ENCODE measurements at regions not wholly inside any gene's neighbourhood (a gene's known extent, or its start where the extent isn't known, plus 50 kb on each side); places are given as distances from the start of the nearest gene placed in this dataset.

DNA sequence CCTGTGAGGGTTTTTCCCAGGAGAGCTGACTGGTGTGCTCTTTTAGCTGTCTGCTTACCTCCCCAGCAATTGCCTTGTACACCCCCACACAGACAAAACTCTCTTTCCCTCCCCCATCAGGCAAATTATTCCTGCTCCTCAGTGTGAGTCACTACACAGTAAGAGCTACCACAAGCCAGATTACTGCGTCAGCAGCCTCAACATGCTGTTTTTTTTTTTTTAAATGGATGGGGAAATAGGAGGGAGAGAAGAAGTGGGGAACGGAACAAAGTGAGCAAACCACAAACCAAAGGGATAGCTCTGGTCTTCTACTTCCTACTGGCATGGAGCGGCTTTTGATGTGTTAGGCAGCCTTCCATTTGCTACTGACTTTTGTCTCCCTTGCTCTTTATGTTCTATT, 107.5 kb upstream of the ACSL4 start:
- ChIA-PET CTCF (no interaction called here), POLR2A (no interaction called here)
- TF ChIP-seq TCF7L2 (IDR thresholded peaks at IDR 0.05; ENCODE audit: low read depth, low read length) (no peak), CTCF (IDR thresholded peaks at IDR 0.05) (no peak), REST (IDR thresholded peaks at IDR 0.05; ENCODE audit: insufficient read depth in 1 of 2, low read depth in 2 of 2, low read length in 1 of 2) (no peak), POLR2AphosphoS5 (IDR thresholded peaks at IDR 0.05; ENCODE audit: low read depth, low read length) (no peak), SIN3A (IDR thresholded peaks at IDR 0.05; ENCODE audit: borderline replicate concordance, insufficient read depth, low read depth, low read length) (no peak)
- no peak overlapping the region for H3K4me3 ChIP-seq (ENCODE audit: low read depth in 2 of 2, low read length in 2 of 2)
- DNase-seq (ENCODE audit: low read depth, low spot score) (no peak), ATAC-seq (peak; percentile 58; the same call in 1 of the 2 replicates)
- H3K27me3 ChIP-seq (ENCODE audit: control insufficient read depth, insufficient read depth, low read length), result no peaks in the 10 kb centered on the region
- in situ Hi-C loops (cut with HindIII; ENCODE audit: low pct_unique_long_range_greater_than_20kb, low sequenced_read_pairs) (no loop called here), intact Hi-C loops (cut with micrococcal nuclease; ENCODE audit: unreplicated experiment) (no loop called here)
- no peaks in the 10 kb centered on the region; the same call in 1 of the 2 replicates for H3K36me3 ChIP-seq (ENCODE audit: control insufficient read depth, insufficient read depth, low read length)
- no TSS peak for BruUV-seq (replicated peaks)
- no peaks in the 10 kb centered on the region; the same call in 1 of the 2 replicates for H3K4me1 ChIP-seq (ENCODE audit: control insufficient read depth, insufficient read depth, low read length)
- no peaks in the 10 kb centered on the region for H3K9me3 ChIP-seq (ENCODE audit: control insufficient read depth, insufficient read depth, low read depth, low read length)
- H3K27ac ChIP-seq (ENCODE audit: low read length), result no peak overlapping the region

DNA sequence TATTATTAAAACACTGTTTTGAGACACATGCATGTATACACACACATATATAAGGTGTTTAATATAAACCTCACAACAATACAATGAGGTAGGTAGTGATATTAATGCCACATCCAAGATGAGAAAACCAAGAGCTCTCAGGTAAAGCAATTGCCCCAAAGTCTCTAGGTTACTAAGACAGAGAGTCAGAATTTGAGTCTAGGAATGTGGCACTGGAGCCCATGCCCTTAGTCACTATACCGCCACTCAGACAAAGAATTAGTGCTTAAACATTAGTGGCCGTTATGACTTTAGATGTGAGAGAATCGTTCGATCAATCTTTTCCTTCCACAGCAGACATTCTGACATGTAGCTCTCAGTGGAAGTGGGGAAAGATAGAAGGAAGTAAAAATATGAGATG, 108.2 kb upstream of the ACSL4 start:
- BruUV-seq (replicated peaks), result no TSS peak

More for the DNA sequence above, 108.2 kb upstream of the ACSL4 start:
- intact Hi-C loops (cut with micrococcal nuclease; ENCODE audit: unreplicated experiment), result no loop called here
- ChIA-PET CTCF (no interaction called here), POLR2A (no interaction called here)
- no peak overlapping the region for H3K27ac ChIP-seq (ENCODE audit: low read length)
- H3K4me3 ChIP-seq (ENCODE audit: low read depth in 2 of 2, low read length in 2 of 2), result no peak overlapping the region
- no peak for ATAC-seq
- no peaks in the 10 kb centered on the region for H3K27me3 ChIP-seq (ENCODE audit: control insufficient read depth, insufficient read depth, low read length)
- TF ChIP-seq CTCF (IDR thresholded peaks at IDR 0.05), result no peak
- TF ChIP-seq TCF7L2 (IDR thresholded peaks at IDR 0.05; ENCODE audit: low read depth, low read length), result no peak
- no peak for TF ChIP-seq POLR2AphosphoS5 (IDR thresholded peaks at IDR 0.05; ENCODE audit: low read depth, low read length)
- TF ChIP-seq SIN3A (IDR thresholded peaks at IDR 0.05; ENCODE audit: borderline replicate concordance, insufficient read depth, low read depth, low read length), result no peak
- no peak for TF ChIP-seq REST (IDR thresholded peaks at IDR 0.05; ENCODE audit: insufficient read depth in 1 of 2, low read depth in 2 of 2, low read length in 1 of 2)
- in situ Hi-C loops (cut with HindIII; ENCODE audit: low pct_unique_long_range_greater_than_20kb, low sequenced_read_pairs), result no loop called here
- no peak for DNase-seq (ENCODE audit: low read depth, low spot score)
- no peaks in the 10 kb centered on the region; the same call in 1 of the 2 replicates for H3K4me1 ChIP-seq (ENCODE audit: control insufficient read depth, insufficient read depth, low read length)
- no peaks in the 10 kb centered on the region for H3K9me3 ChIP-seq (ENCODE audit: control insufficient read depth, insufficient read depth, low read depth, low read length)
- no peaks in the 10 kb centered on the region; the same call in 1 of the 2 replicates for H3K36me3 ChIP-seq (ENCODE audit: control insufficient read depth, insufficient read depth, low read length)

Data from Panc1 (cell line).